HG02588 (cell line): ENCODE measurements at regions not wholly inside any gene's neighbourhood (a gene's known extent, or its start where the extent isn't known, plus 50 kb on each side); places are given as distances from the start of the nearest gene placed in this dataset.
"Not testable (repeated sequence)": the region's sequence is repeated elsewhere in the genome, so short reads cannot be mapped to it uniquely, and the experiment has no call there.

ENCODE experiments used
- ATAC-seq: cut with Tn5 transposase; IDR thresholded peaks from one replicate; pipeline ENCODE4 v1.9.1; 2021; ENCODE audit warnings: mild to moderate bottlenecking, moderate library complexity; ENCODE audit not compliant: unreplicated experiment

DNA sequence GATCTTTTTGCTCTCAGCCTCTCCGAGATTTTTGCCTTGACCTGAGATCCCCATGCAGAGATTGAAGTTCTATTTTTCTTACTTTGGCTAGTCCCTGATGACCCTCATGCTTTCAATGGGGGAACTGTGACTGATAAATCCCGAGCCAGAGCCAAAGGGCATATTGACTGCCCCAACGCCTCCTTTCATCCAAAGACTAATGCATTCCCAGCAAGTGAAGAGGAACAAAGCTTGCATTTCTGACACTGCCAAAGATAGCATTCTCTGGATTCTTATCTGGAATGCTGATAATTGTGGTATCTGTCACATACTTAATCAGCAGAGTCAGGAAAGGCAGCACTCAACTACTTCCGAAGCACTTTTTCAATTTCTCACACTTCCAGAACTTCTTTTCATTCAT lies 152.3 kb upstream of the EGLN3 start:
- ATAC-seq: no peak

DNA sequence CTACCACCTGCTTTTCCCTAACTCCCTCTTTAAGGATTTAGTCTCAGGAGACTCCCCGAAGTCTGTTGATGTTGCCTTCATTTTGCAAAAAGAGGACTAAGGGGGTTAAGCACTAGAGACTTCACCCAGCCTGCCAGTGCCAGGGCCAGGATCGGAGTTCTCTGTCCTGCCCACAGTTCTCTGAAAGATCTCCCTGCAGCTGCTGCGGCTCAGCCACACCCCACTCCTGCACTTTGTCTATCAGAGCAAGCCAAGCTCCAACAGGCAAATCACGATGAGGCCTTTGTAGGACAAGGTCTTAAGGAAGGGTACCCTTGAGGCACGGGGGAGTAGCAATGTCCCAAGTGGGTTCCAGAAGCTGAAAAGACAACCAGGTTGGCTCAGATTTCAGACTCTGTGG lies 148.8 kb upstream of the EGLN3 start:
- ATAC-seq: no peak

DNA sequence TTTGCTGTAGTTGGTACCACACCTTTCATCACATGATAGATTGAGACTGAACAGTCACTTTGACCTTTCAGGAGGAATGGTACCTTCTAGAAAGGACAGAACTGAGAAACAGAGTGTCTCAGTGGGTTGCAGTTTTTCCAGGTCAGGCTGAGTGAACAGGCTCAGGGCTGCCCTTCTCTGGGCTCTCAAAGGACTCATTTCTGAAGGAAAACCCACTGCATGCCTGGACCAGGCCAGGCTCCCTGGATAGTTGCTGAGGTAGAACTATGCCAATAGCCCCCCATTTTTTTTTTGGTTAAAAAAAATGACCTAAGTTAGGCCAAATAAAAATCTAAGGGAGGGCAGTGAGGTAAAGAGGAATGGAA lies 148.1 kb upstream of the EGLN3 start:
- ATAC-seq: no peak

DNA sequence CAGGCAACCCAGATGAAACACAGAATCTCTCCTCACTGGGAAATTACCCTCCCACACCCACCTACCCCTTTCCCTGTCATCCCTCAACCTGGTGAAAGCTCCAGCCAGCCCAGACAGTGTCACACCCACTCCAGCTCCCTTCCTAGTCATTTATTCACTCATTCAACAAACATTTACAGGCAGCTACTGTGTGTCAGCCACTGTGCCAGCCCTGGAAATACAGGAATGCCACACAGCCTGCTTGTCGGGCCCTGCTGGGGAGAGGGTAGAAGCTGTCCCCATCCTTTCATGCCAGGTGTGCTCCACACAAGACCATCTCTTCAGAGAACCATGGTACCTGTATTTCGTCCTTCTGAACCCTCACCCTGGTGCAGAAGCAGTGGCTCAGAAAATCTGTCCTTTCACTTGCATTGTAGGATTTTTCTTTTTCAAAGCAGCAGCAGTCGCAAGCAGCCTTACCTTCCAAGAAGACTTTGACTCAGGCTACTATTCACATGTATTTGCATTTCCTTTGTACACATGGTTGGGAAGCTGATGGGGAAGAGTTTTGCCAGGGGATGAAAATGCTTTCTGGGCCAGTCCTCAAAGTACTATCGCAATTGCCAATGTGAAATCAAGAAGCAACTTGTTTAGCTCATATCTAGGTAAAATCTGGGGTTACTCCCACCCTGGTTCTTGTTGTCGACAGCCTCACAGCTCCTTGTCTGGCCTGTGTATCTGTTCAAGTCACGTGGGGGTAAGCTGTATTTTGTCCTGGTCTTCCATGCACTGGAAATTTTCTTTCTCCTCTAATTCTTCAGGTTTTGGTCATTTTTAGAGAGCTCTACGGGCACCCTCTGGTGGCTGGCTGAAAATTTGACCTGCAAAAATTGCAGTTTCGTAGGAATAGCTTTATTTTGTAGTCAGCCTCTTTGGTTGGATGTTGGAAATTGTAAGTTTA lies 147.4 kb upstream of the EGLN3 start:
- no peak for ATAC-seq

DNA sequence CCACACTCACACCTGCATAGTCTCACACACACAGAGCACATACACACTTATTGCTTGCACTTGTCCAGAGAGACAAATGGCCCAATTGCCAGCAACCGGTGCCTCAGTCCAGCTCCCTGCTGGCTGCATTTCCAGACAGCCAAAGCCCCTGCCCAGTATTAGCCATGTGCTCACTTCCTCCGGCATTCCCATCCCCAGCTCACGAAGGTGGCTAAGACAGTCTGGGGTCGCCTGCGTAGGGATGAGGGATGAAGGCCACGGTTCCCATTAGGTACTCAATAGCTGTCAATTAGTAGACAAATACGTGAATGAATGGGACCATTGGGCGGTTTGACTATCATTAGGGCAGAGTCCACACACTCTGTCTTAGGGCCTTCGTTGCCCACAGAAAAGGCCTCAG lies 146.8 kb upstream of the EGLN3 start:
- ATAC-seq: no peak

DNA sequence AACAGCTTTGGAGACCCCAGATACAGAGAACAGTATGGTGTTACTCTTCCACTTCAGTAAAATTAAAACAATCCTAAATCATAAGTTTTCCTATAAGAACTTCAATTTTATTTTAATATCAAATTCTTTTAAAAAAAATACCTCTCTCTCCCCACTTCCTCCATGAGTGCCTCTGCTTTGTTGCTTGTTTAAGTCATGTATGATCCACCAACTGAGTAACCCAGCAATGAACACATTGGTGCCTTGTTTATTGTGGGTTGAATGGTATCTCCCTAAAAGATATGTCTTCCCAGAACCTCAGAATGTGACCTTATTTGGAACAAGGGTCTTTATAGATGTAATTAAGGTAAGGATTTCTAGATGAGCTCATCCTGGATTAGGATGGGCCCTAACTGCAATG lies 143.5 kb upstream of the EGLN3 start:
- no peak for ATAC-seq

DNA sequence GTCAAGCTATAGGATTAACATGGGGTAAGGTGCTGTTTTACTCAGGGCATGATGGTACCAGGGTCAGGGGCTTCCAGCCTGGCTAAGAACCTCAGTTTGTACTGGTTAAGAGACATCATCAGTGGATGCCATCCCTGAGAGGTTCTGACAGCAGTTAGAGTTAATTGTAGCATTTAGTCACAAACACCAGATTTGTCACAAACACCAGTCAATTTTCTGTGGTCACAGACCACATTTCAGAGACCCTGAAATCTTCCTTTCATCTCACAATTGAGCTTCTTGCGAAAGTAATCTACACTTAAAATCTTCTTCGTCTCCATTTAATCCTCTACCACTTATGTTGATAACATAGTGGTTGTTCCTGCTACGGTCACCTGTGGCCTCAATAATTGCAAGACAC lies 143.0 kb upstream of the EGLN3 start:
- ATAC-seq: no peak

DNA sequence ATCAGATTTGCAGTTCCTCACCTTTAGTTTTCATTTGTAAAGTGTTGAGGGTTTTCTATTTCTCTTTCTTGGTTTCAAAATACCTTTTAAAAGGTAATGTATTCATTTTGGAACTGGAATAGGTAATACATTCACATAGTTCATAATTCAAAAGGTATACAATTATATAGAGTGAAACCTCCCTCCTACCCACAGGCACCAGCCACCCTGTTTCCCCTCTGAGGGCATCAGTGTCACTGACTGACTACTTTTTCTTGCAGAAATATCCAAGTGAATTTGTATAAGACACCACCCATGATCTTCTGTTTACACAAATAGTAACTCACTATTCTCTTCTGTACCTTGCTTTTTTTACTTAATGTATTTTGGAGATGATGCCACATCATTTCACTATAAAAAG lies 139.6 kb upstream of the EGLN3 start:
- ATAC-seq: no peak

DNA sequence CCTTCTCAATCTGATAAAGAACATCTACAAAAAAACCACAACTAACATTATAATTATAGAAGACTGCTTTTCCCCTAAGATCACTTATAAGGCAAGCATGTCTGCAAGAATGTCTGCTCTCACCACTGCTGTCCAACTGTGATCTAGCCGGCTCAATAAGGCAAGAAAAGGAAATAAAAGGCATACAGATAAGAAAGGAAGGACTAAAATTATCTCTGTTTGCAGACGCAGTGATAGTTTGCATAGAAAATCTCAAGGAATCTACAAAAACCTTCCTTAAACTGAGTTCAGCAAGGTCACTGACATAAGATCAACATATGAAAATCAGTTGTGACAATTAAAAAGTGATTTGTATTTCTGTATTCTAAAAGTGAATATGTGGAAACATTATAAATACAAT lies 138.0 kb upstream of the EGLN3 start:
- ATAC-seq: no peak

DNA sequence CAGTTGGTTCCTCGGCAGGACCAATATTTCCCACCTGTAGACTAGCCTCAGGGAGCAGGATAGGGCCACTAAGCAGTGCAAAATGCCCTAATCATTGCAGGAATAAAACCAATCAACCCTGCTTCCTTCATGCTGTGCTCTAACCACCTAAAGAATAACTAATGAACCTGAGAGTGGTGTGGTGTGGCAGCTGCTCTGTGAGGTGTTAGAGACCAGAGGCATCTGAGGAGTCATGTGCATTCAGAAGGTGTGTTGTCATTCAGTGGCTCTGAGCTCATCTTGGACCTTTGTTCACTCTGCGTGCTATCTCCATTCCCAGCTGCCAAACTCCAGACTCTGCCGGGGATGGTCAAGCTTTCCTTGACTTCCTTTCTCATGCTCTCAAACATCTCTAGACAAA lies 136.7 kb upstream of the EGLN3 start:
- ATAC-seq: no peak

DNA sequence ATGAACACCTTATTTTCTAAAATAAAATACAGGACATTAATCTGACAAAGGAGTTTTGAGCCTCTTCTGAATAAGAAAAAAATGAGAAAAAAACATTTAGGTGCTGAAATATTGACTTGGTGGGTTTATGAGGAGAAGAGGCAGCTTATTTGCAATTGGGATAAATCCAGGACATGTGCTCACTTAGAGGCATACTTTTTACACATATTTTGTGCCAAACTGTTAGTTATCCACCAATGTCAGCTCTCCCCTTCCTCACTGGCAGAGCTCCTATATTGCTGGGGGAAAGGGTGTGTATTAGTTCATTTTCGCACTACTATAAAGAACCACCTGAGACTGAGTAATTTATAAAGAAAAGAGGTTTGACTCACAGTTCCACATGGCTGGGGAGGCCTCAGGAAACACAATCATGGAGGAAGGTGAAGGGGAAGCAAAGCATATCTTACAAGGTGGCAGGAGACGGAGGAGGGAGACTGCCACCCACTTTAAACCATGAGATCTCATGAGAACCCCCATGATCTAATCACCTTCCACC lies 135.4 kb upstream of the EGLN3 start:
- no peak for ATAC-seq

DNA sequence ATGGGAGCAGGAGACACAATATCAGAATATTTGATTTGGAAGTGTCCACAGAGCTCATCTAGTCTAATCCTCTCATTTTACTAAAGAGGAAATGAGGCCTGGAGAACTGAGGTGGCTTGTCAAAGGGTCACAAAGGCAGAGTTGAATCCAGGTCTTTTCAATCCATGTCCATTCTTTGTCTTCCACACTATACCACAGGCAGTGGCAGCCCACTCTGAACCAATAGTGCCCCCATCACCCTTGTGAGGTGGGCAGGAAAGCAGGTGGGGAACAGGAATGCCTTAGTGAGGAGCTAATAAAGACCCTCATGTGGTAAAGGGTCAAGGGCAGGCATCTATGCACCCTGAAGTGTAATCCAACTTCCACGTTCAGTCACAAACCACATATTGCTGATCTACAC lies 134.8 kb upstream of the EGLN3 start:
- no peak for ATAC-seq

DNA sequence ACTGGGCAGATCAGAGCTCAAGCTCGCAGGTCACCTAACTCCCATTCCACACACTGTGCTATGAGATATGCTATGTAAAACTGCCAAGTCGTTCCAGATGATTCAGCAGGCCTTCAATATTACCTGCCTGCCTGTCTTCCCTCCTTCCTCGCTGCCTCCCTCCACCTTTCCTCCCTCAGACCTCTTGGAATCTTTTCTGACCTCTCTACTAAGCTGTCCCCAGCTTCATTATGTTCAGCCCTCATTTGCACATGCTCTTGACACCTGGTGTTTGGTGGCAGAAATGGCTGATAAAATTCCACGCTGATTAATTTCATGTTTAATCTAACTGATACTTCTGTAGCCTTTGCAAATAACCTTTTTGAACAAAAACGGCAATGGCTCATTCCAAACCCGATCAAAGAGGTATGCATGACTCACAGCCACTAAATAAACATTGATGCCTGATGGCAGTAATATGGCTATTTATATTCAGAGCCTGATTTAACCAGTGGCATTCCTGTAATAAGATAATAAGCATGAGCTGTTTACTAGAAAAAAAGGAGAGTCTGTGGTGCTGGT lies 130.8 kb upstream of the EGLN3 start:
- no peak for ATAC-seq

DNA sequence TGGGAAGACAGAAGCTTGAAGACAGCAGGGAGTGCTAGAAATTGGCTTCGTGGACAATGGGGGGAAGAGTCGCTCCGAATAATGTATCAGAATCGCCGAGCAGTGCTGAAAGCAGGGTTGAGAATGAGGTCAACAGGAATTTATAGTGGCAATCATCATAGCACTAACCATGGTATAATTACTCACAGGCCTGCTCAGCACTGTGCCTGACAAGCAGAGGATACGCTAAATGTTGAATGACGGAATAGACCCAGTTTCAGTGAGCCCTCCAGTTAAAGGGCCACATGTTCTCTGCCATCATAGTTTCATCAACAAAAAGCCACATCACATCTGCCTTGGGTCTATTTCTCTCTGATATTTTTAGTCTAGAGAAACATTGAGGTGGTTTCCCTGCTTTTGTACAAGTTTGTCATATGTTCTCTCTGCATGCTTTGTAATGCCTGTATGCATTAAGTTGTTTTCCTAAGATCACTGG lies 130.3 kb upstream of the EGLN3 start:
- no peak for ATAC-seq

DNA sequence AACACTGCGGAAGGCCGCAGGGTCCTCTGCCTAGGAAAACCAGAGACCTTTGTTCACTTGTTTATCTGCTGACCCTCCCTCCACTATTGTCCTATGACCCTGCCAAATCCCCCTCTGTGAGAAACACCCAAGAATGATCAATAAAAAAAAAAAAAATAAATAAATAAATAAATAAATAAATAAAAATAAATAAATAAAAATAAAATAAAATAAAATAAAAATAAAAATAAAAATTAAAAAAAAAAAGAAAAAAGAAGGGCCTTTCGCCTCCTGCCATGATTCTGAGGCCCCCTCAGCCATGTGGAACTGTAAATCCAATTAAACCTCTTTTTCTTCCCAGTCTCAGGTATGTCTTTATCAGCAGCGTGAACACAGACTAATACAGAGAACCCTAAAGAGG lies 128.8 kb upstream of the EGLN3 start:
- not testable (repeated sequence) for ATAC-seq

DNA sequence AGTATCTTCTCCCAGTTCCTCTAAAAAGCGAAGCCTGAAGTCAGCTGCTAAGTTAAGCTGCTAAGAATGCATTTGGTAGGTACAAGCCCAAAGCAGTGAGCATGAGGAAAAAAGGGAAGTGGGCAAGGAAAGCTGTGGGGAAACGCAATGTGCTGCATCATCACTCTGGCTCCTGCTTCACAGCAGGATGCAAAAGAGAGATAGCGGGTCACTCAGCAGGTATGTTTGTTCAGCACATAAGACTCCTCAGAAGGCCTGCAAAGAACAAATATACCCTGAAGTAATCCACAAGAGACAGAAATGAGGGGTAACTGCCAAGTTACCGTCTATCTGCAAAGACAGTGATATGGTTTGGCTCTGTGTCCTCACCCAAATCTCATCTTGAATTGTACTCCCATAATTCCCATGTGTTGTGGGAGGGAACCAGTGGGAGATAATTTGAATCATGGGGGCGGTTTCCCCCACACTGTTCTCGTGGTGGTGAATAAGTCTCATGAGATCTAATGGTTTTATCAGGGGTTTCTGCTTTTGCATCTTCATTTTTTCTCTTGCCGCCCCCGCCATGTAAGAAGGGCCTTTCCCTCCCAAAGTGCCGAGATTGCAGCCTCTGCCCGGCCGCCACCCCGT lies 127.4 kb upstream of the EGLN3 start:
- no peak for ATAC-seq

DNA sequence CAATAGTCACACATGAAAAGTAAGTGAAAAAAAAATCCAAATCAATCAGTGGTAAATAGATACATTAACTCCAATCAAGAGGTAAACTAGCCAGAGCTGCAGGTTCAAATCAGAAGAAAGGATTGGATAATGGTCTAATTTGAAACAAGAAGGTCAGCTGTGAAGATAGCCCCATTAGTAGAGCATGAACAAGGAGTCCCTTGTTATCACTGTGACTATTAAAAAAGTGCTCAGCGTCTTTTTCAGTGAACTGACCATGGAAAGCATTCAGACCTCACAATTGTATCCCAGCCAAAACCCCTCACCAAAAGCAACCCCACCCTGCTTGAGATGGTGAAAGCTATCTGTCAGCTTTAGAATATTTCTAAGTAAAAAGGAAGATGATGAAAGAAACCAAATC lies 125.0 kb upstream of the EGLN3 start:
- ATAC-seq: no peak

DNA sequence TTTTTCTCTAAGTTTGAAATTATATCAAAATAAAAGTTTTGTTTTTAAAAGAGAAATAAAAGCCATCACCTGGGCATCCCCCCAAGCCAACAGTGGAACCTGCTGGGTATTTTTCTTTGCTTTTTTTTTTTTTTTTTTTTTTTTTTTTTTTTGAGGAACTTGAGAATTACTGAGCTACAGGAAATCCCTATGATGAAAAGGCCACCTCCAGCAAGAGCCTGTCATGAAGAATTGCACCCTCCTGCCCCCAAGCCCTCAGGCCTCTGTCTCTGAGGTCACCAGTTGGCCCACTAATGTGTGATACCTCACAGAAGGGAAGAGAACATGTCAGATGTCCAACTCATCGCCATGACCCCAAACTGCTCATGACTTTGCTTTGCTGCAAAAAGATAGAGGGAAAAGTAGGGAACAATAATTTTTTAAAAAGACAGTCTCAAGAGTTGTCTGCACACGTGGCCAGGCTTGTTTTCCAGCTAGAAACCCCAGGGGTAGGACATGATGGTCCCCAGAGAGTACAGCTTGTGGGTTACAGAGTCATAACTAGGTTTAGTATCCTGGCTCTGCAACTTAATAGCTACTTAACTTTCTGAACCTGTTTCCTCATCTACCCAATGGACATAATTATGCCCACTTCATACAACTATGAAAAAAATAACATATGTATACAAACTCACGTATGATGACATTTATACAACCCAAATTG lies 124.3 kb upstream of the EGLN3 start:
- peak; percentile 78 for ATAC-seq

DNA sequence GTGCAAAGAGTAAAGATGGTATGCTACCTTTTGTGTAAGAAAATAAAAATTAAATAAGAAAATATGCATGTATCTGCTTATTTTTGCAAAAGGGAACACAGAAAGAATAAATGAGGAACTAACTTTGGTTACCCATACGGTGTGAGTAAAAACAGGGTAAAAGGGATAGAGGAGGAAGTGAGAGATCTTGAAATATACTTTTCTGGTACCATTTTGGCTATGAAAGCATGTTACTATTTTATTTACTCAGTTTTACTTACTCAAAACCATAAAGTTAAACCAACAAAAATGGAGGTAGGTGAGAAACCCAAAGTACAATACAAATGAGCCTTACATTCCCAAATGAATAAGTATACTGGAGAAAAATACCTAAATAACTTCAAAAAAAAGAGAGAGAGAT lies 122.0 kb upstream of the EGLN3 start:
- no peak for ATAC-seq

DNA sequence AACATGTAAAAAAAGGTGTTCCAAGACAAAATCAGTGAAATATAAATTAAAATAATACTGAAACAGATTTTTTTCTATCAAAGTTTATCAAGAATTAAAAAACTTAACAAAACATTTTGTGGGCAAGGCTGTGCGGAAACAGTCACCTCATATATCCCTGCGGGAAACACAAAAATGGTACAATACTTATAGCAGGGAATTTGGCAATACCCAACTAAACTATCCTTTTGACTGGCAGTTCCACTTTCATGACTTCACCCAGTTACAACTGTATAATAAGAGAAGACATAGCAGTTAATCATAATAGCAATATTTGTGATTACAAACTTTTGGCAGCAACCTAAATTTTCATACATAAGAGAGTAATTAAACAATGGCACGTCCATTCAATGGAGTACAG lies 121.5 kb upstream of the EGLN3 start:
- no peak for ATAC-seq

DNA sequence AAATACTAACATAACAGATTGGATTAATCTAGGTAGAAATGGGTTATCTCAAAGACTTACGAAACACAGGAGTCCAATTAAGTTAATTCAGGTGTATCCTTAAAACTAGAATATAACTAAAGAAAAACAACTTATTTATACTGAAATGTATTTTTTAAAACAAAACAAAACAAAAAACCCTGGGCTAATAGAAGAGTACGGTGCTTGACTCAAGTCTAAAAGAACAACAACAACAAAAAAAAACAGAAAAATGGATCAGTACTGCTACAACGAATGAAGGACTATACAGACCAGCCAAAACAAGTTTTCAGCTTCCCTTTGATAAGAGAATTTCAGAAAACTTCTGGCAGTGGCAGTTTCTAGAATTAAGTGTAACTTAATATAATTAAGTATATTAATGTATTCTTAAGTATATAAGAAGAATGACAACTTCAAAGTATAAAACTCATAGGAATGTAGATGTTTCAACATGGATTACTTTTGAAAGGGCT lies 120.1 kb upstream of the EGLN3 start:
- no peak for ATAC-seq
